ENCODE measurements at regions not wholly inside any gene's neighbourhood (a gene's known extent, or its start where the extent isn't known, plus 50 kb on each side); places are given as distances from the start of the nearest gene placed in this dataset.

DNA sequence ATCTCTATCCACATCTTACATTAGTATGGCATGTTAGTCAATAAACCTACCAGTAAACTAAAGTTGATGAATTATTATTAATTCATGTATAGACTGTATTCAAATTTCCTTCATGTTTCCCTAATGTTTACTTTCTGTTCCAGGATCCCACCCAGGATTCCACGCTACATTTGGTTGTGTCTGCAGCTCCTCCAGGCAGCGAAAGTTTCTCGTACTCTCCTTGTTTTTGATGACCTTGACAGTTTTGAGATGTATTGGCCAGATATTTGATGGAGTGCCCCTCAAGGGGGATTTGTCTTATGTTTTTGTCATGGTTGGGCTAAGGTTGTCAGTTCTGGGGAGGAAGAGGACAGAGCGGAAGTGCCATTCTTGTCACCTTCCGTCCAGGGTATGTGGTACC lies 445.2 kb upstream of the CDH4 start:
- DNase-seq, result no peak

DNA sequence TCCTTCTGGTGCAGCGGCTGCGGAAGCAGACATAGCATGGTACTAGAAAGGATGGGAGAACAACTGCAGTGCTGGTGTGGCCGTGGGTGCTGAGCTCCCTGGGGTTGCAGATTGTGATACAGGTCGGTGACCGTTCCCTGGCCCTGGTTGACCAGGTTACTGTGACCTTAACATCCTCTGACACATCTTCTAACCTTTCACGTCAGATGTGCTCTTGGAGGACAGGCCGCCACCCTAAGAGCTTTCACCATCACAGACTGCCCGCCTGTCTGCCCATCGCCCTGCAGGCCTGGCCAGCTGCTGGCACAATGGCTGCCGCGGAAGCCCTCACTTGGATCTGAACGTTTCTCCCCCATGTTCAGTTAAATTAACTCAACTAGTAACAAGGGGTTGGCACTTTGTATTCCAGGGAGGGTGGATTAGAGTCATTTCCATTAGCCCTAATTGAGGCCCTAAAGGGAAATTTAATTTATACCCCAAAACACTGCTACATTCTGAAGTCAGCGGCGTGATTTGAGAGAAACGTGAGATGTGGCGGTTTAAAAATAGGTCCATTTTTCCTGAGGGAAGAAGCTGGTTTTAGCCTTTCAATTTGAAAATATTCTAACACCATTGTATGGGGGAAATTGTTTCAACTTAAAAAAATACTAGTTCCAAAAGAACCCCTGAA lies 443.9 kb upstream of the CDH4 start:
- DNase-seq, result no peak

DNA sequence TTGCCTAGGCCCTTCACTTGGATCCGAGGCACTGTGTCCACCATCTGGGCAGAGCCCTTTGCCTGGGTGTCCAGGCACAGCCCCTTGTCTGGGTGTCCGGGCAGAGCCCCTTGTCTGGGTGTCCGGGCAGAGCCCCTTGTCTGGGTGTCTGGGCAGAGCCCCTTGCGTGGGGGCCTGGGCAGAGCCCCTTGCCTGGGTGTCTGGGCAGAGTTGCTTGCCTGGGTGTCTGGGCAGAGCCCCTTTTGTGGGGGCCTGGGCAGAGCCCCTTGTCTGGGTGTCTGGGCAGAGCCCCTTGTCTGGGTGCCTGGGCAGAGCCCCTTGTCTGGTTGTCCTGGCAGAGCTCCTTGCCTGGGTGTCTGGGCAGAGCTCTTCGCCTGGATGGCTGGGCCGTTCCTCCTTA lies 443.4 kb upstream of the CDH4 start:
- DNase-seq, result no peak

DNA sequence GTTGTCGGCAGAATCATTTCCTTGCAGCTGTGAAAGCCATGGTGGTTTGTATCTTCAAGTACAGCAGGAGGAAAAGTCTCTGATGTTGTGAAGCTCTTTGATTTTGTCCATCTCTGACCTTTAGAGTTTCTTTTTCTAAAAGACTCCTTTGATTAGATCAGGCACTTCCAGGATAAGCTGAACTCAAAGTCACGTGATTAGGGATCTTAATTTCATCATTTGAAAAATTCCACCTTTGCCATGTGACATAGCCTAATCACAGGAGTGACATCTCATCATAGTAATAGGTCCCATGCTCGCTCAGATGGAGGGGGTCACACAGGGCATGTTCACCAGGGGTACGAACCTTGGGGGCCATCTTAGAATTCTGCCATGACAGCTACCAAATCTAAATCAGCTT lies 441.5 kb upstream of the CDH4 start:
- no peak for DNase-seq

DNA sequence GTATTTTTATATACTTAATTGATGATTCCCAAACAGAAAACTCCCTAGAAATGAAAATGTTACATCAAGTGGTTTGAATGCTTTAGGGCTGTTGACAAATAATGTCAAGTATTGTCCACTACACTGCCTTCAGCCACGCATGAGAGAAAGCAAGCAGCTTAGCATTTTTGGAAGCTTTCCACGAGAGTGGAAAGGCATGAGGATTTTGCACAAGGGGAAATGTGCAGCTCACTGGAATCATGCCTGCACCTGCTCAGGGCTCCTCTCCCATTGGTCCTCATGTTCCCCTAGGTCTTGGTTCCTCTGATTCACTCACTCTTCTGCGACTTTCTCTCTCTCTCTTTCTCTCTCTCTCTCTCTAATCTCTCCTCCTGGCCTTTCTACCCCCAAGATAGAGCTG lies 439.5 kb upstream of the CDH4 start:
- no peak for DNase-seq

DNA sequence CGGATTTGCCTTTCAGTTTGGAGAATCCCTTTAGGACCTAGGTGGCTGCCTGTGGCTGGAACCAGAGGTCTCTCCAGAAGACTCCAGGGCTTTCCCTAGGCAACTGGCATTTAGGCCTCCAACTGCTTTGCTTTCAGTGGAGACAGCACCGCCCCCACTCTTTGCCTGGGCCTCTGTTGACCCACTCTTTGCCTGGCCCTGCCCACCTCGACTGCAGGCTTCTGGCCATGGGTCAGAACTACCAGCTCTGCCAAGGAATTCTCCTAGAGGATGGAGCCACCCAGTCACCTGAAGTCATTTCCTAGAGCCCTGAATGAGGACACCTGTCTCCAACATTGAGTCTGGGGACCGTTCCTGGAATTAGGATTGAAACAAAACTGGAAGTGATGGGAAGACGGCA lies 439.0 kb upstream of the CDH4 start:
- no peak for DNase-seq

DNA sequence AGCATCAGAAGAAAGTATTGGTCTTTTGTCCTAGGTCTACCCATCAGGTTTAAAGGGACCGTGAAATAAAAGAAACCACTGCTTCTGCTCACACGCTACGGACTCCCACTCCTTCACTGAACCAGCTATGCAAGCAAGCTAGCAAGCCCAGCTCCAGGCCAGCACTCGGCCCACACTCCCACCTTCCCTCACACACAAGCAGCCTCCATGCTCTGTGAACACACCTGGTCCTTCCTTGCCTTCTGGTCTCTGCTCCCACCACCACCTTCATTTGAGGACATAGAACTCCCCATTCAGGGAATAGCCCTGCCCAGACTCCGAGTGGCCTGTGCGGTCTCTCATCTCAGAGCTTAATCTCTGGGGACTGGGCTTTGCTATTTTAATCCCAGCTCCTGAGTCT lies 436.4 kb upstream of the CDH4 start:
- no peak for DNase-seq

DNA sequence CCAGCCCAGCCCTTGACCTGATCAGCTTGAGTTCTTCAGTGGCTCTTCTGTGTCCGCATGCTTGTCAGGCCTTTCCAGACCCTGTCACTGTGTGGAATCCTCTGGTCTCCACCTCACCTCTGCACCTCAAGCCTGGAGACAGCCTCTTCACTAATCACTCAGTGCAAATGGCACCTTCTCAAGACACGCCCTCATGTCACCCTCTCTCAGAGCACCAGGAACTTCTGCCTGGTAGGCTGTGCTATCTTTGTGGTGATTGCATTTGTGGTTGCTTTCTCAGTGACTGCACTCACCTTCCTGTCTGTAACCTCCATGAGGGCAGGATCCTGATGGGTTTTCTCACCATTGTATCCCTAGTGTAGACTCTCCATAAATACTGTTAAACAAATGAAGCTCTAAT lies 435.2 kb upstream of the CDH4 start:
- no peak for DNase-seq

DNA sequence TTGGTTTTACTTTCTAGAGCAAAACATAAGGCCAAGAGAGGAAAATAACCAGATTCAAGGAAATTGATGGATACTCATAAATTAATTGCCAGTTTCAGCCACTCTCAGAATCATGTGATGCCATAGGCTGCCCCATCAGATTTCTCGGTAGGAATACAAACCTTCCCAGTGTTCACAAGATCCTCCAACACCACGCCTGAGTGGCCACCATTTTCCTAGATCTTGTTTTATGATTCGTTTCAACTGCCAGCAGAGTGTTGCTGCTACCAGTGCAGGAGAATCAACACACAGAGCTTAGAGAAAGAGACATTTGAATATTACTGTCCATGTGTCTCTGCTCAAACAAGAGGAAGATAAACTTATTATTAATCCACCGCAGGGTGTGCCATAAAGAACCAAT lies 434.2 kb upstream of the CDH4 start:
- no peak for DNase-seq

DNA sequence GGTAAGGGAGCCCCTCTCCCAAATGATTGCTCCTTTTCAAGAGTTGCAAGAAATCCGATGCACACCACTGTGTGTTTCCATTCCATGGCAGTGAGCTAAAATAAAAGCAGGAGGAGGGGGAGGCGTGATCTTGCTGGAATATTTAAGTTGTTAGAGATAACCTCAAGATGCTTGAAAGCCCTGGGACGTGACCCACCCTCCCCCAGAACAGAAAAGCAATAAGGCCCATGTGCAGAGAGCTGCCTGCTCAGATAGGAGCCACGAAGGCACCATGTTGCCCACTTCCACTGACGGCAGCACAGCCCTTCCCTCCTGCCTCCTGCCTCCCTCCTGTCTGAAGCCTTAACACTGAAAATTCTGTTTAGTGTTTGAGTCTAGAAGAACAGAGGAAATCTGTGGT lies 432.6 kb upstream of the CDH4 start:
- DNase-seq, result no peak

DNA sequence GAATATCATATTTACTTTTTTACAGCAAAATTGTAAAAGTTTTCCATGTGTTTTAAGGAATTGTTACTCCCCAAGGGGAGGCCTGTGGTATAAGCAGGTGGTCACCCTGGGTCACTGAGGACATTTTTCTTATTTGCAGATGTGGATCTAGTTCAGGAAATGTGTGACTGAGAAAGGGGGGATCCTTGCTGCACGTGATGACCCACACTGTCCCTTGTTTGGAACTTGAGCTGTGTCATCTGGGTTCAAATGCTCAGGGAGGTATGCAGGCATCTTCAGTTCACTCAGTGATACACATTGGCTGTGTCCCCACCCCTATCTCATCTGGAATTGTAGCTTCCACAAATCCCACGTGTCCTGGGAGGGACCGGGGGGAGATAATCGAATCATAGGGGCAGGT lies 431.9 kb upstream of the CDH4 start:
- DNase-seq, result no peak

DNA sequence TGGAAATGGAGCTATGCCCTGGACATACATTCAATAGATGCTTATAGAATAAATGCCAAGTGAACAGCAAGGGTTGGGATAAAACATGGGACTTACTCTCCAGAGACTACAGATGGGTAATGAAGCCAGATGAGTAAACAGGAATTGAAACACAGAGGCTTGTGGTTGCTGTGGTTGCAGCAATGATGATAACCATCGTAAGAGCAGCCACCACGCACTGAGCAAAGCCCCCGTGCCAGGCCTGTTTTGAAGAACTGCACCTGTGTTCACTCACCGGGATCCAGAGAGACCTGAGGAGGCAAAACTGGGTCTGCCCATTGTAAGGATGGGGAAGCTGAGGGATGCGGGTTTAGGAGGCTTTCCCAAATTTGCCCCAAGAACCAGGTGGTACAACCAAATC lies 431.1 kb upstream of the CDH4 start:
- DNase-seq, result no peak

DNA sequence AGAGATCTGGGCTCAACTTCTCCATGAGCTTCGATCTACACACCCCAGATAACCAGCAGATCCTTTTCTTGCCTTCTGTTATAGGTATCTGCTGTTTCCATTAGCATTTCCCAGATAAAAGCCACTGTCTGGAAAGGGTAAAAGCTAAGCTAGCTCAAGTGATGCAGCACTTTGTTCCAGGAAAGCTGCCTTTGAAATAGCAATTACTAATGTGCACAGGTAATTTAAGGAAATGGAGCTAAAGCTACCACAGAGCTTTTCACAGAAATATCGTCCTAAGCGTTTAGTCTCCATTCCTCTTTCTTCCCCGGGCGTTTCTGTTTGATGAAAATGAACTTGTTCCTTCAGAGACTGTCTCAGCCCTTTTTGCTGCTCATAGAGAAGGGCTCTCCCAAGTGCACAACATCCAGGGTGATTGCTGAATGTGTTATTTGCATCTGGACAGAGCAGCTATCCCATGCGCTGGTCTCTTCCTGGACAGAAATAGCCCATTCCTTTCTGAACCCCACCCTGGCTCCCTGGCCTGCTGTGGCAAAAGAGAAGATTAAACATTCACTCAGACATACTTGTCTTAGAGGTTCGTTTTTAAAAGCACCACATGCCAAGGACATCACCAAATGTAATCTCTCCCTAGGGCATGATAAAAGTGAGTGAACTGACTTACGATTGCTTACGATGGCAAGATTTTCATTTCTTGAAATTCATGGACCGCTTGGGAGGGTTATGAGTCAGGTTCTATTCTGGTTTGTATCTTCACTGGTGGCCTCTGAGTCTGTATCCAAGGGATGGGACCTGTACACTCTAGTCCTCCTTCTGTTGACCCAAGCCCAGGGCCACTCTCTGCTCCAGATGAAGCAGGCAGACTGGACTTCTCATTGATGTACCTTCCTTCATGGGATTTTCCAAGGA lies 429.1 kb upstream of the CDH4 start:
- no peak for DNase-seq

DNA sequence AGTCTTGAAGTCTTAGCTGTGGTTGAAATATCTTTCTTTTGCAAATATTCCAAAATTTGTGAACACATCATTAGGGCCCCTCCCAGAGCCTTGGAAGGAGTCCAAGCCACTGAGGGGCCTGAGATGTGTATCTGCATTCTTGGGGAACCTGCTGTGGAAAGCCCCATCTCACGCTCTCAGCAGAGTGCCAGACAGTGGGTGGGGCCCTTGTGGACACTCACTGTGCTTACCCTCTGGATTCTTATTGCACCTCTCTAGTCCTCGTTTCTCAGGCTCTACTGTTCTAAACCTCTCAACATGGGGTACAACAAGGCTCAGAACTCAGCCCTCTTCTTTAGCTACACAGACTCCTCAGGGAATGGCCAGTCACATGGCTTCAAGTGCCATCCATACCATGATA lies 416.2 kb upstream of the CDH4 start:
- no peak for DNase-seq

DNA sequence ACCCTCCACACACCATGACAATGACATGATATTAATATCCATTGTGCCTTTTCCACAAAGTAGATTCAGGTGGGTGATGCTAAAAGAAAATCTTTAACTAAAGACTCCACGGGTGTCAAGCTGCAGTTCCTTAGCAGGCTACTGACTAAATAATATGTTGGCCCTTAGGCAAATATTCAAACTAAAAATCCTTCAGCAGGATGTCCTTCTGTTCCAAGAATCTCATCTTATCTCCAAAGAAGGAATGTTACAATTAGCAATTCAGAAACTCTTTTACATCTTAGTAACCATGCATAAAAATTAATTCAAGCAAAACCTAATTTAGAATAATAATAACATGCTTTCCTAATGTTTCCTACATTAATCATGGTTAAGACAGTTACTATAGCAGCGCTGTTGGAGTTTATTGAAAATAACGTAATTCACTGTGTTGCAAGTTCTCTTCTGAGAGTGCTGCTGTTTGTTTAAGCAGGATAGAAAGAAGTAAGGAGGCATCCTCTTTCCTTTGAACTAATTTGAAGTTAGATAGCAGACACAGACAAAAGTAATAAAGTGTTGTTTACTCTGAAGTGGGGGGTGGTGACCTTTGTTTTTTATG lies 414.8 kb upstream of the CDH4 start:
- no peak for DNase-seq

DNA sequence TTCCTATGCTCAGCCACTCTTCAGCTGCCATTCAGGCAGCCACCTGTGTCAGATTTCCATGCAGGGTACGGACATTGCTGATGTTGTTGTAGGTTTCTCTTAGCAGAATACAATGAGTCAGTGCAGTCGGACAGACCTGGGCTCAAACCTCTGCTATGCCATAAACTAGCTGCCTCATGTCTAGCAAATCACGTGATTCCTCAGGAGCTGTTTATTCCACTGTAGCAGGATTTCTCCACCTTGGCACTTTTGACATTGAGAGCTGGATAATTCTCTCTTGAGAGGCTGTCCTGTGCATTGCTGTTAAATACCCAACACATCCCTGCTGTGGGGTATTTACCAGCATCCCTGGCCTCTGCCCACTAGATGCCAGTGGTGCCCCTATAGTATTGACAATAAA lies 413.8 kb upstream of the CDH4 start:
- DNase-seq, result no peak

DNA sequence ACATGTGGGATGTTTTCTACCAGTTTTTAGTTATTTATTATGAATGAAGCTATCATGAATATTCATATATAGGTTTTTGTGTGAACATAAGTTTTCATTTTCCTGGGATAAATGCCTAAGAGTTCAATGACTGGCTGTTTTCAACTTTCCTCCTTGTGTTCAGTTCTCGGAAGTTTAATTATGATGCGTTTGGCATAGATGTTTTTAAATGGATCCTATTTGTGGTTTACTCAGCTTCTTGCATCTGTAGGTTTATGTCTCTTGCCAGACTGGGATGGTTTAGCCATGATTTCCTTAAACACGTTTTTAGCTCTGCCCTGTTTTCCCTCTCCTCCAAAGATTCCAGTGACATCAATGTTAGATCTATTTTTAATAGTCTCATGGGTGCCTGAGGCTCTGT lies 411.1 kb upstream of the CDH4 start:
- DNase-seq, result no peak

DNA sequence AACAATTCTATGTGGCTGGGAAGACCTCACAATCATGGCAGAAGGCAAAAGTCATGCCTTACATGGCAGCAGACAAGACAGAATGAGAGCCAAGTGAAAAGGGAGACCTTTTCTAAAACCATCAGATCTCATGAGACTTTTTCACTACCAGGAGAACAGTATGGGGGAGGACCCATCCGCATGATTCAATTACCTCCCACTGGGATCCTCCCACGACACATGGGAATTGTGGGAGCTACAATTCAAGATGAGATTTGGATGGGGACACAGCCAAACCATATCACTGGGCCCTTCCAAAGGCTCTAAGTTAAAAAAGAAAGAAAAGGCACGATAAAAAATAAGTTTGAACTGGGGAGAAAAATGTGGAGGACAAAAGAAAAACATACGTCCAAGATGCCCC lies 406.9 kb upstream of the CDH4 start:
- DNase-seq, result no peak

DNA sequence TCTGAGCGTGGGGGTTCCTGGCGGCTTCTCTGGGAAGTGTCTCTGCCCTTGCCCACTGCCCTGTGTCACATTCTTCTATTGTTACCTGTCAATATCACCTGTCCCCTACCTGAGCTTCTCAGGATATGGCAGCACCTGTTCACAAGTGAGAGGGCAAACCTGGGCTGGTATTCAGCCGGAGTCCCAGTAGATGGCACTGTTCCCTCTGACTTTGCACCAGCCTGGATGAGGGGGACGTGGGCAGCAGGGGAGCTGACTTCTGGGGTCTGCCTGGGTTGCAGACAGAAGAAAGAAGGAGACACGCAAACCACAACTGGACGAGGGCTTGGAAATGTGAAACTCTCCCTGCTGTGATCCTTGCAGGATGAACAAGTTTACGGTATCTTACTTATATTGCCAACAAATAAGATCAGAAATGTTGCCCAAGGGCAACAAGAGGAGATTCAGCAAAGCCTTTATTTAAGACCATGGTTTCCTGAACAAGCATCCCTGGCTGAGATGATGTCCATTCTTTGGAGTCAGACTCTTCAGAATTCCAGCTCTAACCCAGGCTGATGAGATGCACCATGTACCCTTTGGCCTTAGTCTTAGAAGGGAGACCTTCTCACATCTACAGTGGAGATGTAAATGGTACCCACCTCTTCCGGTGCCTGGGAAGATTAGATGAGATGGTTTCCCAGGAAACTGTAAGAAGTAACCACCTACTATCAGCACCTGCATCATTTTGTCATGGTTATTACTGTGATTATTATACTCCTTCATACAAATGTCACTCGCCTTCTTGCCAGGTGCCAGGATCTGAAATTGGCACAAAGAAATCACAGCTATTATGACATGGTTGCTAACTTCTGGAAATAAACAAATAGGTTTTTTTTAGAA lies 400.0 kb upstream of the CDH4 start:
- DNase-seq, result no peak

DNA sequence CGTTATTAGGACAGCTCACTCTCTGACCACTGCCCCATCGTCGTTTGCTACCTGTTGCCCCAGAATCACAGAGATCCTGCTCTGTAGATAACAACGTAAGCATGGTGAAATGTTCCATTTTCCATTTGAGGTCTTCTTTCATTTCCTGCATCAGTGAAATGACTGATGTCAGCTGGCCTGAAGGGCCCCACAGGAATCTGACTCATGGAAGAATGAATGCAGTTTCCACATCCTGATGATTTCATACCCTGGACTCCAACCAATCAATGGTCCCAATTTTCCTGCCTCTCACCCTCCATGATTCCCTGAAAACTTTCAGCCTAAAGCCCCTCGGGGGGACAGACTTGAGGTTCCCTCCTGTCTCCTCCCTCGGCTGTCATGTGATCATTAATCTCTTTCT lies 394.4 kb upstream of the CDH4 start:
- no peak for DNase-seq

DNA sequence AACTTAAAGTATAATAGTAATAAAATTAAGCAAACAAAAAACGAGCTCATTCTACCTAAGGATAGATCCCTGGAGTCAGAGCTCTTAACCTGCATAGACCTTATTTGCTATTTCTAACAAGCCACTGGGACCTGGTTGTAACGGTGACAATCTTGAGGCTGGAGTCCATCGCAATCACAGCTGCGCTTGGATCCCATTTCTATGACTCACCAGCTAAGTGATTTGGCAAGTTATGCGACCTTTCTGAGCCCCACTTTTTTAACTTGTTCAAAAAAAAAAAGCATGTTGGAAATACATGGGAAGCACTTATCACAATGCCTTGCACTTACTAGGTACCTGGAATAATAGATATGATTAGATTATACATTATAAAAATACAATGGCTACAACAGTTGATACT lies 389.5 kb upstream of the CDH4 start:
- DNase-seq, result no peak

DNA sequence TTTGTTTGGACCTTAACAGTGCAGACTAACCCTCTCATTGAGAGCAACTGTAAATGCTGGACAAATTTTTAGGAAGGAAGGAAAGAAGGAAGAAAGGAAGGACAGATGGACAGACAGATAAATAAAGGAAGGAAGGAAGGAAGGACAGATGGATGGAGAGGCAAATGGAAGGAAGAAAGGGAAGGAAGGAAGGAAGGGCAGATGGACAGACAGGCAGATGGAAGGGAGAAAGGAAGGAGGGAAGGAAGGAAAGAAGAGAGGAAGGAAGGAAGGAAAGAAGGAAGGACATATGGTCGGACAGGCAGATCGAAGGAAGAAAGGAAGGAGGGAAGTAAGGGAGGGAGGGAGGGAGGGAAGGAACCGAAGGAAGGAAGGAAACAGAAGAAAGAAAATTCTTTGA lies 388.5 kb upstream of the CDH4 start:
- no peak for DNase-seq

DNA sequence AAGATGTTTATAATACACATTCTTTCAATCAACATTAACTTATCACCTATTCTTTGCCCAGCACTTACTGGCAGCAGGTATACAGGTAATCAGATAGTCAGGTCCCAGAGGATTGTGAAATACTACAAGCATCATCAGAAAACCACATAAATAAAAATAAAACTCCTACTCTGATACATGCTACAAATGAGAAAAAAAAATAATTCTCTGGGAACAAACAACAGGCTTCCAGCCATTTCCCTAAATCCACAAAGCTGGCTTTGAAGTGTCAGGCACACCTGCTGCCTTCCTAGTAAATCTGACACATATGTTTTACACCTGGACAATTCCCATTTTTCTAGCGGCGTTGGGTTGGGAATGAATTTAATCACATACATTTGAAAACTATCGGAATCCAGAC lies 384.5 kb upstream of the CDH4 start:
- no peak for DNase-seq

All from C1 segment of cervical spinal cord (tissue), 14 donors.